ENCODE measurements at regions not wholly inside any gene's neighbourhood (a gene's known extent, or its start where the extent isn't known, plus 50 kb on each side); places are given as distances from the start of the nearest gene placed in this dataset.

DNA sequence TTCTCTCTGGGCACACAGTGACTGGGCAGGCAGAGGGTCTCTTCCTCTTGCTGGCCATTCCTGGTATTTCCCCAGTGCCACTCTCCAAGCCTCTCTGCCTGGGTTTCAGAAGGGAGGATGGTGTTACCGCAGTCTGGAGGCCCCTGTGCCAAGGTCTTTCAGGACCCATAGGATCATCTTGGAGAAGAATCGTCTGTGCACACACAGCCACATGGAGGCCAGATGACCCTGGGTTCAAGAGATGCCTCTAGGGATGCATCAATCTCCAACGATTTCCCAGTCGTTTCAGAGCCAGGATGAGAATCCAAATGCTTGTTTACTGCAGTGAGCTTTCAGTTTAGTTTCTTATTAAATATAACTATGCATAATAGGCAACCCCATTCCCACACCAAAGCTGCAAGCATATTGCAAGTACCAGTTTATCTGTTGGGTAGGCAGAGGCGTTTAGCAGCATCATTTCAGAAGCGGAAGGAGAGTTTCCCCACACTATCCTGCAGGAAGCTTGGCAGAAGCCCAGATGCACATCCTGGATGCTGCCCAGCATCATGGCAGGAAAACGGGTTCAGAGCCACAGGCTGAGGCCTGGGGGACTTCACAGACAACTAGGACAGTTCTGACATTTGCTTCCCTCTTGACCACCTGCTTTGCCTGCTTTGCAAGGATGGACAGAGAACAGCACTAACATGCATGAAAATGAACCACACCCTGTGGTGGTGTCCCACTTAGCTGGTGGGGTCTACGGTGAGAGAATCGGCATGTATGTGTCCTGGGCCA lies 134.7 kb upstream of the FAM20C start:
- no peak for TF ChIP-seq EP300 (conservative IDR thresholded peaks at IDR 0.05; ENCODE audit: poor library complexity, severe bottlenecking)
- no peak for TF ChIP-seq MXI1 (conservative IDR thresholded peaks at IDR 0.05; ENCODE audit: poor library complexity, severe bottlenecking)
- TF ChIP-seq, protein P1, sequence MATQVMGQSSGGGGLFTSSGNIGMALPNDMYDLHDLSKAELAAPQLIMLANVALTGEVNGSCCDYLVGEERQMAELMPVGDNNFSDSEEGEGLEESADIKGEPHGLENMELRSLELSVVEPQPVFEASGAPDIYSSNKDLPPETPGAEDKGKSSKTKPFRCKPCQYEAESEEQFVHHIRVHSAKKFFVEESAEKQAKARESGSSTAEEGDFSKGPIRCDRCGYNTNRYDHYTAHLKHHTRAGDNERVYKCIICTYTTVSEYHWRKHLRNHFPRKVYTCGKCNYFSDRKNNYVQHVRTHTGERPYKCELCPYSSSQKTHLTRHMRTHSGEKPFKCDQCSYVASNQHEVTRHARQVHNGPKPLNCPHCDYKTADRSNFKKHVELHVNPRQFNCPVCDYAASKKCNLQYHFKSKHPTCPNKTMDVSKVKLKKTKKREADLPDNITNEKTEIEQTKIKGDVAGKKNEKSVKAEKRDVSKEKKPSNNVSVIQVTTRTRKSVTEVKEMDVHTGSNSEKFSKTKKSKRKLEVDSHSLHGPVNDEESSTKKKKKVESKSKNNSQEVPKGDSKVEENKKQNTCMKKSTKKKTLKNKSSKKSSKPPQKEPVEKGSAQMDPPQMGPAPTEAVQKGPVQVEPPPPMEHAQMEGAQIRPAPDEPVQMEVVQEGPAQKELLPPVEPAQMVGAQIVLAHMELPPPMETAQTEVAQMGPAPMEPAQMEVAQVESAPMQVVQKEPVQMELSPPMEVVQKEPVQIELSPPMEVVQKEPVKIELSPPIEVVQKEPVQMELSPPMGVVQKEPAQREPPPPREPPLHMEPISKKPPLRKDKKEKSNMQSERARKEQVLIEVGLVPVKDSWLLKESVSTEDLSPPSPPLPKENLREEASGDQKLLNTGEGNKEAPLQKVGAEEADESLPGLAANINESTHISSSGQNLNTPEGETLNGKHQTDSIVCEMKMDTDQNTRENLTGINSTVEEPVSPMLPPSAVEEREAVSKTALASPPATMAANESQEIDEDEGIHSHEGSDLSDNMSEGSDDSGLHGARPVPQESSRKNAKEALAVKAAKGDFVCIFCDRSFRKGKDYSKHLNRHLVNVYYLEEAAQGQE (IDR thresholded peaks at IDR 0.05; ENCODE audit: borderline replicate concordance): no peak
- TF ChIP-seq SMC3 (conservative IDR thresholded peaks at IDR 0.05; ENCODE audit: poor library complexity): no peak
- TF ChIP-seq, protein P2, sequence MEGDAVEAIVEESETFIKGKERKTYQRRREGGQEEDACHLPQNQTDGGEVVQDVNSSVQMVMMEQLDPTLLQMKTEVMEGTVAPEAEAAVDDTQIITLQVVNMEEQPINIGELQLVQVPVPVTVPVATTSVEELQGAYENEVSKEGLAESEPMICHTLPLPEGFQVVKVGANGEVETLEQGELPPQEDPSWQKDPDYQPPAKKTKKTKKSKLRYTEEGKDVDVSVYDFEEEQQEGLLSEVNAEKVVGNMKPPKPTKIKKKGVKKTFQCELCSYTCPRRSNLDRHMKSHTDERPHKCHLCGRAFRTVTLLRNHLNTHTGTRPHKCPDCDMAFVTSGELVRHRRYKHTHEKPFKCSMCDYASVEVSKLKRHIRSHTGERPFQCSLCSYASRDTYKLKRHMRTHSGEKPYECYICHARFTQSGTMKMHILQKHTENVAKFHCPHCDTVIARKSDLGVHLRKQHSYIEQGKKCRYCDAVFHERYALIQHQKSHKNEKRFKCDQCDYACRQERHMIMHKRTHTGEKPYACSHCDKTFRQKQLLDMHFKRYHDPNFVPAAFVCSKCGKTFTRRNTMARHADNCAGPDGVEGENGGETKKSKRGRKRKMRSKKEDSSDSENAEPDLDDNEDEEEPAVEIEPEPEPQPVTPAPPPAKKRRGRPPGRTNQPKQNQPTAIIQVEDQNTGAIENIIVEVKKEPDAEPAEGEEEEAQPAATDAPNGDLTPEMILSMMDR (IDR thresholded peaks at IDR 0.05; ENCODE audit: poor library complexity, severe bottlenecking): no peak
- no peak for TF ChIP-seq POLR2AphosphoS5 (IDR thresholded peaks at IDR 0.05)
- TF ChIP-seq EZH2 (IDR thresholded peaks at IDR 0.05; ENCODE audit: borderline replicate concordance, insufficient read depth, low read length, poor library complexity, severe bottlenecking): no peak
- no peak for TF ChIP-seq TAF1 (IDR thresholded peaks at IDR 0.05; ENCODE audit: low read depth)
- TF ChIP-seq RAD21 (conservative IDR thresholded peaks at IDR 0.05): no peak
- Histone ChIP-seq H3K79me2 (replicated peaks; ENCODE audit: insufficient read depth, low read length) (no peaks in the 10 kb centered on the region), H4K20me1 (ENCODE audit: insufficient read depth) (no peaks in the 10 kb centered on the region), H3K9me3 (ENCODE audit: low read length) (no peaks in the 10 kb centered on the region), H3K27me3 (ENCODE audit: insufficient read depth, low read depth, low read length) (no peaks in the 10 kb centered on the region), H3F3A (ENCODE audit: insufficient read depth, low read length, poor library complexity, severe bottlenecking) (no peaks in the 10 kb centered on the region), H2AFZ (ENCODE audit: low read depth, low read length) (no peak overlapping the region), H3K4me2 (ENCODE audit: low read length) (no peak overlapping the region), H3K4me3 (ENCODE audit: low read length) (no peak overlapping the region), H3K9me2 (ENCODE audit: insufficient read depth, low read length) (no peaks in the 10 kb centered on the region), H3K36me3 (ENCODE audit: insufficient read depth, low read length) (no peaks in the 10 kb centered on the region), H3K27ac (ENCODE audit: low read length) (no peak overlapping the region), H3K9ac (ENCODE audit: low read length) (no peak overlapping the region)

DNA sequence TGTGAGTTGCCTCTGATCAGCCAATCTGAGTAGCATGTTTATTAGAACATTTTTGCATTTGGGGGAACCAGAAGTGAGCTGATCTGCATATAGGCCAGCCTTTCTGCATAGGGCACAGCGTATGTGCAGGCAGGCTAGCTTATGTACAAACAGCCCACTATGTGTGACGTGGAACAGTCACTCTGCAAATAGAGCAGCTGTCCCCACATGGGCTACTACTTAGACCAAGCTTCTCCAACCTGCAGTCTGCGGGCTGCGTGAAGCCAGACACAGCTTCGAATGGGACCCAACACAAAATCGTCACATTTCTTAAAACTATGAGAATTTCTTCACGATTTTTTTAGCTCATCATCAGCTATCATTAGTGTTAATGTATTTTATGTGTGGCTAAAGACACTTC lies 134.1 kb upstream of the FAM20C start:
- Histone ChIP-seq H3K9ac (ENCODE audit: low read length) (no peak overlapping the region), H3K4me2 (ENCODE audit: low read length) (no peak overlapping the region), H2AFZ (ENCODE audit: low read depth, low read length) (no peak overlapping the region), H3K9me3 (ENCODE audit: low read length) (no peaks in the 10 kb centered on the region), H3K4me3 (ENCODE audit: low read length) (no peak overlapping the region), H3K36me3 (ENCODE audit: insufficient read depth, low read length) (no peaks in the 10 kb centered on the region), H3K79me2 (replicated peaks; ENCODE audit: insufficient read depth, low read length) (no peaks in the 10 kb centered on the region), H4K20me1 (ENCODE audit: insufficient read depth) (no peaks in the 10 kb centered on the region), H3K27ac (ENCODE audit: low read length) (no peak overlapping the region), H3K9me2 (ENCODE audit: insufficient read depth, low read length) (no peaks in the 10 kb centered on the region), H3K27me3 (ENCODE audit: insufficient read depth, low read depth, low read length) (no peaks in the 10 kb centered on the region), H3F3A (ENCODE audit: insufficient read depth, low read length, poor library complexity, severe bottlenecking) (no peaks in the 10 kb centered on the region)
- TF ChIP-seq, protein P1 (IDR thresholded peaks at IDR 0.05; ENCODE audit: borderline replicate concordance): no peak
- no peak for TF ChIP-seq EP300 (conservative IDR thresholded peaks at IDR 0.05; ENCODE audit: poor library complexity, severe bottlenecking)

All from neural cell (in vitro differentiated cells).